Right renal pelvis (tissue), 4 donors: ENCODE measurements at regions not wholly inside any gene's neighbourhood (a gene's known extent, or its start where the extent isn't known, plus 50 kb on each side); places are given as distances from the start of the nearest gene placed in this dataset.
"Not testable (repeated sequence)": the region's sequence is repeated elsewhere in the genome, so short reads cannot be mapped to it uniquely, and the experiment has no call there.

Experiments used
- DNase-seq, 4 donors: peaks; one replicate each; pipeline ENCODE4 v3.0.0-alpha.2; 2013; ENCODE audit warnings: low read depth in 4 of 4, low spot score in 3 of 4, missing footprints in 1 of 4

DNA sequence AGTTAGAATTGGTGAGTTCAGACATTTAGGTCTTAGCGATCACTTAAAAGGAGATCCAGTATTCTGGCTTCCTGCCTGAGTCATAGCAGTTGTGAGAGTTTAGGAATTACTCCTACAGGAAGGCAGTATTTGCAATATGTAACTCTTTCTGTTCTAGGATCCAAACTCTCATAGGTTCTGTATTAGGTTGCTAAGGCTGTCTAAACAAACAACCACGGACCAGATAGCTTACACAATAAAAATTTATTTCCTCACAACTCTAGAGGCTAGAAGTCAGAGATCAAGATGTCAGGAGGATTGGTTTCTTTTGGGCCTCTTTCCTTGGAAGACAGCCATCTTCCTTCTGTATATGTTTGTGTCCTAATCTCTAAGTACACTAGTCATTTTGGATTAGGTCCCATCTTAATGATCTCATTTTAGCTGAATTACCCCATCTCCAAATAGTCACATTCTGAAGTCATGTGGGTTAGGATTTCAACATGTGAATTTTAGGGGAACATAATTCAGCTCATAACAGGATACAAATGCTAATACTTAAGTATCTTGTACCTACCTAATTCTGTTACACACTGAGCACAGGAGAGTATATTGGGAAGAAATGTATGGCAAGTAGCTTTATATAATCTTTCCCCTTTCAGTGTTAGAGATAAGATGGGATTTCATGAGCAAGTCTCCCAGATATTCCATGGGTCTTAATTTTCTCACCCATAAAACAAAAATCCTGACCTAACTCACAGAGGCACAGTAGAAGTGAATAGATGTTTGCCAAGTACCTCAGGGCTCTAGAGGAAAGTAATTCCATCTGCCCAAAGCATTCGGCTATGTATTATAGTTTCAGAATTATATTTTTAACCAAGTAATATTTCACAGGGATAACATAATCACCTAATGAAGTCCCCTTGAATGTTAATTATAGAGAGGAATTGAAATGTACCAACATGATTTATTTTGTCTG is 144.4 kb downstream of the PTBP2 start:
- peak; percentile 4 to 28 (median 15) for DNase-seq

GRCh38 chr1:96872757-96873156 is 151.2 kb downstream of the PTBP2 start:
- DNase-seq = no peak

DNA sequence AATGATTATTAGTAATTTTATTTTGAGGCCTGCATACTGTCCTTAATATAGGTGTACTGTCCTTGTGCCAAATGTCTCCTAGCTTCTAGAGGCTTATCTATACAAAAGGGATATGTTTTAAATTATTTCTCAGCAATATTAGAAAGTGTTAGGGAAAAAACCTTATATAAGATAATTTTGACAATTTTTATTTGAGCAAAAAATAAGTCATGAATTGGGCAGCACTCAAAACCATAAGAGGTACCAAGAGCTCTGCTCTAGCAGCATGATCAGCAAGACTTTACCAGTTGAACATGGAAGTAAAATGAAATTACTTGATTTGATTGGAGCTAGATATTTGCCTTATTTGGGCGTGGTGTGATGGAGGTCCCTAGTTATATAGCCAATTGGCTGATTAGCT is 157.1 kb downstream of the PTBP2 start:
- no peak for DNase-seq

DNA sequence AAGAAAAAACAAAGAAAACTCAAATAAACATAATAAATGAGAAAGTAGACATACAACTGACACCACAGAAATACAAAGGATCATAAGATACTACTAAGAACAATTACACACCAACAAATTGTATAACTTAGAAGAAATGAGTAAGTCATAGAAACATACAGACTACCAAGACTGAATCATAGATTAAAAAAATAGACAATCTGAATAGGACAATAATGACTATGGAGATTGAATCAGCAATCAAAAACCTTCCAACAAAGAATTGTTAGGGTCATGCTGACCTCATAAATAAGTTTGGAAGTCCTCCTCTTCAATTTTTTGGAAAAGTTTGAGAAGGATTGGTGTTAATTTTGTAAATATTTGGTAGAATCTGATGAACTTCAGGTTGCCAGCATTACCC is 159.0 kb downstream of the PTBP2 start:
- DNase-seq = no peak

GRCh38 chr1:96882096-96882495 is 160.5 kb downstream of the PTBP2 start:
- DNase-seq = no peak

DNA sequence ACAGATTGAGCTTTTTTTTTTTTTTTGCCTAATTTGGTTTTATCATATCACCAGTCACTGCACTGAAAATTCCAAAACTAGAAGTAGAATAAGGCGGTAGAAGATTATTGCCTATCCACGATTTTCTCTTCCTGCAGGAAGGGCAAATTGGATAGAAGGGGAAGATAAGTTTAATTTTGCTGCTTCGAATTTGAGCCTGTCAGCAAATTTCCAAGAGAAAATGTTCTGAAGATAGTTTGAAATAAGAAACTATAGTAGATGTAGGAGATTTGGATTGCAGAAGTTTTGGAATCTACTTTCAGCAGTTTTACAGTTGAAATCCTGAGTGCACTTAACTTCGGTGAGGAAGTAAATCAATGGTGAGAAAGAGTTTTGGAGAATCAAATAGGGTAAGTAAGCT is 164.9 kb downstream of the PTBP2 start:
- no peak for DNase-seq

- no peak for DNase-seq
These were observed 165.9 kb downstream of the PTBP2 start for GRCh38 chr1:96887501-96887900.

DNA sequence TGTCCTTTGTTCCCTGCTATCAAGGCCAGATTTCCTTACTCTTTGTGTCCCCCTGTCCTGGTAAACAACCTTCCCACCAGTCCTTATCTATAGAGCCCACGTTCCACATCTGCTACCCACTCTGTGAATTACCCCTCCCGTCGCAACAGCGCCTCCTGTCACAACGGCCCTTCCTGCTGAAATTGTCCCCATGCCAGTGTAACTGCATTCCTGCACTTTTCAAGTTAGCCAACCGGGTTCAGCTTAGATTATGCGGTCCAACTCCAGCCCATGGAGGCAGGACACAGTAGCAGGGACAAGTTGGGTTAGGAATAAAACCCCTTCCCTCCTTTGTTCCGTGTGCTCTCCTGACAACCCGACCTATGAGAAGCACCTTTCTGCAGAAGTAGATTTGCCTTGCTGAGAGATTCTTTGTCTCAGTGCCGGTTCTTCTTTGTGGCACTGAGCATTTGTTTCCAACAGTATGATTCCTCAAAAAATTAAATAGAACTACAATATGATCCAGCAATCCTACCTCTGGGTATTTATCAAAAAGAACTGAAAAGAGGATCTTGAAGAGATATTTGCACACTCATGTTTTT is 180.3 kb downstream of the PTBP2 start:
- no peak for DNase-seq

DNA sequence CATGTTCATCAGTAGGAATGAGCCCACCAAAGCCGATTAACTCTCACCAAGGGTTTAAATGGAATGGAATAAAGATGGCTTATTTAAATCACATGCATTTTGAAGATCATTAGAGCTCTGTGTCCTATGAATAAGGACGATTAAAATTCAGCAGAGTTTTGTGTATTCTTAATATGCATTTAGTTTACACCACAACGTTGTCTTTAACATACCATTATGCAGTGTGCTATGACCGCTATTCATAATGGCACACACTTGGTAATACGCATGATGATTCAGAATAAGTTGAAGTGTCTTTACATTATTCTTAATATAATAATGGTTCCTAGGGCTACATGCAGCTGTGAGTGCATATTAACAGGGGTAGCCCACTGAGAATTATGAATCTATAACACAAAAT is 190.7 kb downstream of the PTBP2 start:
- DNase-seq = no peak

DNA sequence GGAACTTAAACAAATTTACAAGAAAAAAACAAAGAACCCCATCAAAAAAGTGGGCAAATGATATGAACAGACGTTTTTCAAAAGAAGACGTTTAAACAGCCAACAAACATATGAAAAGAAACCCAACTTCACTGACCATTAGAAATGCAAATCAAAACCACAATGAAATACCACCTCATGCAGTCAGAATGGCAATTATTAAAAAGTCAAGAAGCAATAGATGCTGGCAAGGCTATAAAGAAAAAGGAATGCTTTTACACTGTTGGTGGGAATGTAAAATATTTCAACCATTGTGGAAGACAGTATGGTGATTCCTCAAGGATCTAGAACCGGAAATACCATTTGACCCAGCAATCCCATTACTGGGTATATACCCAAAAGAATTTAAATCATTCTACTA is 194.1 kb downstream of the PTBP2 start:
- DNase-seq = not testable (repeated sequence)

GRCh38 chr1:96918406-96918805 is 196.8 kb downstream of the PTBP2 start:
- DNase-seq = no peak

DNA sequence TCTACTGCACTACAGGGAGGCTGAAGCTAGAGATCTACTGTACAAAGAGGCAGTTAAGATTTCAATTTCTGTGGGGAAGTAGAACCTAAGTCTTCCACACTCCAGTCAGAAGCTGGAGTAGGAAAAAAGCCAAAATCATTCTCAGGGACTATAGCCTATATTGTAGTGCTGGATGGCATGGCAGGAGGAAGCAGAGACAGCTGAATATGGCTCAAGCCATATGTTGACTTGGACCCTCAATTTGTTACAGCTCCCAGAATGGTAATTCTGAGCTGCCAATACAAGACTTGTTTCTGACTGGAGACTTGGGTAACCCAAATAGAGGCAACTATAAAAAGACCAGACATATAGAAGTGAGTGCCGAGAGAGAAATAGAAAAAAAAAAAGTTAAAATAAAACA is 200.6 kb downstream of the PTBP2 start:
- DNase-seq = no peak

- no peak for DNase-seq
These were observed 202.2 kb downstream of the PTBP2 start for GRCh38 chr1:96923753-96924152.

GRCh38 chr1:96926176-96926575 is 204.6 kb downstream of the PTBP2 start:
- no peak for DNase-seq

DNA sequence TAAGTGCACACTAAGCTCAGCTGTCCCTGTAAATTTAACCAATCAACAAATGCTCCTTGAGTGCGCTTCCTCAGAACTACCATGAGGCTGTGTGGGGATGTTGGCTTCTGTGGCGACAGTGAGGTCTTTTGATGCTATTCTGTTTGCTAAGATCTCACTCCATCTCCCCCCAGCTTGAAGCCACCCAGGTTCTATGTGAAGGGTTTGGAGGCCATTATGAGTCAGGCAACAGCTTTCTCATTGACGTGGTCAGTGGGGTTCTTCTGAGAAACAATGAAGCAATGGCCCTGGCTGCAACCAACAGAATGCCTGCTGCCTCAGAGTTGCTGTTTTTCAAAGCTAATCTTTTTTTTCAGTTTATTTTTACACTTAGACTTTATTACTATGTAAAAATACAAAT is 205.5 kb downstream of the PTBP2 start:
- no peak for DNase-seq

- no peak for DNase-seq
These were observed 209.6 kb downstream of the PTBP2 start for GRCh38 chr1:96931136-96931535.

- no peak for DNase-seq
These were observed 212.7 kb downstream of the PTBP2 start for GRCh38 chr1:96934282-96934681.

DNA sequence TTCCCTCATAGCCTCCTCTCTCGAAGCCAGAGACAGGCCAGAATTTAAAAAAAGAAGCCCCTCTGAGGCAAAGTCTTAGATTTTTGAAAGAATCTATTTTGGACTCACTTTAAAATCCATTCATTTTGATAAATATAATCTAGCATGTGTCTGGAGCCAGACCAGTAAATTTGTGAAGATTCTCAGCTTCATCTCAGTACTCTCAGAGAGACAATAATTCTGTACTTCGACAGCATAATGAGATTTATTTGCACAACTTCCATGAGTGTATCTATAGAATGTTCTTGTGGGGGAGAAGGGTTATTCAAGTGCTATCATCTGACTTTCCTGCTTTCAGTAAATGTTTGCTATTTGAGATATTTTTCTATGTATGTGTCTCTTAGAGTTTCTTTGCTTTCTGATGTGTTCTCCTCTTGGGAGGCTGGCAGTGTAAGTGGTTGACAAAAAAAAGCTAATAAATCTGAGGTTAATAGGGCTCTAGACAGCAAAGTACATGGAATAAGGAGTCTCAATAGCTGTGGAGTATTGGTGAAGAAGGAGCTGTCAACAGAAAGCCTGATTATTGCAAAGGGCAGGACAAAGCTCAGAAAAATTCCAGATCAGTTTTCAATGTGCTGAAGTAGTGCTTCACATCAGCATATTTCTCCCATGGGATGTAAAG is 223.0 kb downstream of the PTBP2 start:
- no peak for DNase-seq

DNA sequence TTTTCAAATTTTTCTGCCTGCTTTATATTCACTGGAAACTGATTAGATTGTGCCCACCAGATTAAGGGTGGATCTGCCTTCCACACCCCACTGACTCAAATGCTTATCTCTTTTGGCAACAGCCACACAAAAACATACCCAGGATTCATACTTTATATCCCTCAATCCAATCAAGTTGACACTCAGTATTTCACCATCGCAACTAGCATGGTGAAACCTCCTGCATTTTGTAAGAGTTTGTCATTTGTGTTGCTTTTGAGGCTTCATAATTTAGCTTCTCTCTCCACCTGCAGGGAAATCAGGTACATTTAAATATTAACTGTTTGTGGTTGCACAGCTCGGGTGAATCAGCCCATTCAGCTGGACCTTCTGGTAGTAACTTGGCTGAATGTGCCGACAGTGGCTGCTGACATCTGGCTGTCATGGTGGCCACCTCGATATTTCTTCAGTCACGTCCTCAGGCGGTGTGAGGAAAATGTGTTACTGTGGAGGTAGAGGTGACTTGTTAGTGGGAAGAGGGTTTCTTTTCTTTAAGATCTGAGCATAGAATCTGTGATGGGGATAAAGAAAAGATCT is 224.0 kb downstream of the PTBP2 start:
- DNase-seq = no peak

- no peak for DNase-seq
These were observed 233.9 kb downstream of the PTBP2 start for GRCh38 chr1:96955307-96956012.

GRCh38 chr1:96962216-96962615 is 240.6 kb downstream of the PTBP2 start:
- DNase-seq = no peak
